ENCODE measurements at regions not wholly inside any gene's neighbourhood (a gene's known extent, or its start where the extent isn't known, plus 50 kb on each side); places are given as distances from the start of the nearest gene placed in this dataset.
A peak's percentile ranks its signal among the peaks of the same experiment; 100 is the strongest.

GRCh38 chr1:217181176-217181746, 449.6 kb downstream of the GPATCH2 start:
- ChIA-PET POLR2A (no interaction called here), CTCF (no interaction called here)
- no peak for DNase-seq
- H3K4me3 Mint-ChIP-seq: no peak overlapping the region
- H3K9me3 Mint-ChIP-seq: no peaks in the 10 kb centered on the region
- no peaks in the 10 kb centered on the region for H3K27me3 Mint-ChIP-seq
- H3K36me3 Mint-ChIP-seq (ENCODE audit: low read depth): no peaks in the 10 kb centered on the region
- H3K4me1 Mint-ChIP-seq: no peaks in the 10 kb centered on the region
- no peak overlapping the region for H3K27ac Mint-ChIP-seq

GRCh38 chr1:217180443-217180842, 450.4 kb downstream of the GPATCH2 start:
- H3K4me3 Mint-ChIP-seq: no peak overlapping the region
- no peaks in the 10 kb centered on the region for H3K9me3 Mint-ChIP-seq
- H3K27me3 Mint-ChIP-seq: no peaks in the 10 kb centered on the region
- POLR2A ChIA-PET: no interaction called here
- CTCF ChIA-PET: no interaction called here
- no peak overlapping the region for H3K27ac Mint-ChIP-seq
- H3K36me3 Mint-ChIP-seq (ENCODE audit: low read depth): no peaks in the 10 kb centered on the region
- DNase-seq: no peak
- no peaks in the 10 kb centered on the region for H3K4me1 Mint-ChIP-seq

GRCh38 chr1:217164403-217164802, 441.2 kb upstream of the ESRRG start:
- Mint-ChIP-seq H3K36me3 (ENCODE audit: low read depth) (no peaks in the 10 kb centered on the region), H3K27ac (no peak overlapping the region), H3K4me3 (no peak overlapping the region), H3K9me3 (no peaks in the 10 kb centered on the region), H3K27me3 (no peaks in the 10 kb centered on the region), H3K4me1 (no peaks in the 10 kb centered on the region)
- ChIA-PET CTCF (no interaction called here), POLR2A (no interaction called here)
- no peak for DNase-seq

GRCh38 chr1:217153361-217153760, 430.1 kb upstream of the ESRRG start:
- CTCF ChIA-PET: no interaction called here
- Mint-ChIP-seq H3K27me3 (no peaks in the 10 kb centered on the region), H3K4me3 (no peak overlapping the region), H3K9me3 (no peaks in the 10 kb centered on the region), H3K36me3 (ENCODE audit: low read depth) (no peaks in the 10 kb centered on the region), H3K4me1 (no peaks in the 10 kb centered on the region), H3K27ac (no peak overlapping the region)
- POLR2A ChIA-PET: no interaction called here
- DNase-seq: no peak

GRCh38 chr1:217150366-217150765, 427.1 kb upstream of the ESRRG start:
- no peak for DNase-seq
- H3K36me3 Mint-ChIP-seq (ENCODE audit: low read depth): no peaks in the 10 kb centered on the region
- H3K4me3 Mint-ChIP-seq: no peak overlapping the region
- no peaks in the 10 kb centered on the region for H3K27me3 Mint-ChIP-seq
- ChIA-PET CTCF (no interaction called here), POLR2A (no interaction called here)
- no peaks in the 10 kb centered on the region for H3K9me3 Mint-ChIP-seq
- H3K4me1 Mint-ChIP-seq: no peaks in the 10 kb centered on the region
- H3K27ac Mint-ChIP-seq: no peak overlapping the region

- POLR2A ChIA-PET: no interaction called here
- no peaks in the 10 kb centered on the region for H3K4me1 Mint-ChIP-seq
- no peaks in the 10 kb centered on the region for H3K36me3 Mint-ChIP-seq (ENCODE audit: low read depth)
- H3K4me3 Mint-ChIP-seq: no peak overlapping the region
- no peak for DNase-seq
- H3K27ac Mint-ChIP-seq: no peak overlapping the region
- CTCF ChIA-PET: no interaction called here
- H3K9me3 Mint-ChIP-seq: no peaks in the 10 kb centered on the region
- no peaks in the 10 kb centered on the region for H3K27me3 Mint-ChIP-seq
These were observed 426.6 kb upstream of the ESRRG start for GRCh38 chr1:217149791-217150190.

GRCh38 chr1:217141711-217142110, 418.5 kb upstream of the ESRRG start:
- Mint-ChIP-seq H3K27ac (no peak overlapping the region), H3K4me1 (peaks cover 2% of the 10 kb centered on the region), H3K27me3 (peaks cover 34% of the 10 kb centered on the region), H3K4me3 (no peak overlapping the region), H3K9me3 (peaks cover 8% of the 10 kb centered on the region), H3K36me3 (ENCODE audit: low read depth) (peaks cover 11% of the 10 kb centered on the region)
- ChIA-PET POLR2A (no interaction called here), CTCF (no interaction called here)
- DNase-seq: no peak

GRCh38 chr1:217140041-217140901, 417.0 kb upstream of the ESRRG start:
- H3K4me1 Mint-ChIP-seq: peaks cover 3% of the 10 kb centered on the region
- peaks cover 11% of the 10 kb centered on the region for H3K36me3 Mint-ChIP-seq (ENCODE audit: low read depth)
- DNase-seq: no peak
- ChIA-PET CTCF (no interaction called here), POLR2A (no interaction called here)
- no peak overlapping the region for H3K4me3 Mint-ChIP-seq
- peaks cover 8% of the 10 kb centered on the region for H3K9me3 Mint-ChIP-seq
- peaks cover 46% of the 10 kb centered on the region for H3K27me3 Mint-ChIP-seq
- H3K27ac Mint-ChIP-seq: no peak overlapping the region

GRCh38 chr1:217139513-217139912, 416.3 kb upstream of the ESRRG start:
- peaks cover 11% of the 10 kb centered on the region for H3K36me3 Mint-ChIP-seq (ENCODE audit: low read depth)

GRCh38 chr1:217138799-217139466, 415.7 kb upstream of the ESRRG start:
- Mint-ChIP-seq H3K4me1 (peaks cover 5% of the 10 kb centered on the region), H3K27ac (peak overlapping the region; percentile 19), H3K9me3 (peaks cover 8% of the 10 kb centered on the region), H3K27me3 (peaks cover 59% of the 10 kb centered on the region), H3K4me3 (no peak overlapping the region), H3K36me3 (ENCODE audit: low read depth) (peaks cover 11% of the 10 kb centered on the region)
- POLR2A ChIA-PET: no interaction called here
- CTCF ChIA-PET: no interaction called here
- no peak for DNase-seq

More at GRCh38 chr1:217139513-217139912, 416.3 kb upstream of the ESRRG start:
- Mint-ChIP-seq H3K9me3 (peaks cover 8% of the 10 kb centered on the region), H3K27me3 (peaks cover 53% of the 10 kb centered on the region), H3K27ac (no peak overlapping the region), H3K4me3 (no peak overlapping the region), H3K4me1 (peaks cover 5% of the 10 kb centered on the region)
- DNase-seq: no peak
- CTCF ChIA-PET: no interaction called here
- POLR2A ChIA-PET: no interaction called here

- H3K4me3 Mint-ChIP-seq: no peak overlapping the region
- CTCF ChIA-PET: no interaction called here
- no peak for DNase-seq
- H3K27ac Mint-ChIP-seq: no peak overlapping the region
- H3K9me3 Mint-ChIP-seq: peaks cover 8% of the 10 kb centered on the region
- H3K36me3 Mint-ChIP-seq (ENCODE audit: low read depth): peaks cover 11% of the 10 kb centered on the region
- POLR2A ChIA-PET: no interaction called here
- H3K27me3 Mint-ChIP-seq: peaks cover 66% of the 10 kb centered on the region
- peaks cover 5% of the 10 kb centered on the region for H3K4me1 Mint-ChIP-seq
These were observed 415.0 kb upstream of the ESRRG start for GRCh38 chr1:217138173-217138765.

GRCh38 chr1:217137210-217137881, 414.1 kb upstream of the ESRRG start:
- H3K36me3 Mint-ChIP-seq (ENCODE audit: low read depth): peaks cover 11% of the 10 kb centered on the region
- POLR2A ChIA-PET: no interaction called here

GRCh38 chr1:217136895-217137205, 413.6 kb upstream of the ESRRG start:
- Mint-ChIP-seq H3K27me3 (peaks cover 72% of the 10 kb centered on the region), H3K4me3 (no peak overlapping the region), H3K9me3 (peaks cover 8% of the 10 kb centered on the region), H3K4me1 (peaks cover 5% of the 10 kb centered on the region), H3K27ac (no peak overlapping the region), H3K36me3 (ENCODE audit: low read depth) (peaks cover 11% of the 10 kb centered on the region)
- POLR2A ChIA-PET: no interaction called here
- CTCF ChIA-PET: no interaction called here
- no peak for DNase-seq

More at GRCh38 chr1:217137210-217137881, 414.1 kb upstream of the ESRRG start:
- peaks cover 8% of the 10 kb centered on the region for H3K9me3 Mint-ChIP-seq
- no peak overlapping the region for H3K4me3 Mint-ChIP-seq
- CTCF ChIA-PET: no interaction called here
- peaks cover 72% of the 10 kb centered on the region for H3K27me3 Mint-ChIP-seq
- no peak for DNase-seq
- H3K4me1 Mint-ChIP-seq: peaks cover 5% of the 10 kb centered on the region
- H3K27ac Mint-ChIP-seq: no peak overlapping the region
